GM18502 (cell line): ENCODE measurements at regions not wholly inside any gene's neighbourhood (a gene's known extent, or its start where the extent isn't known, plus 50 kb on each side); places are given as distances from the start of the nearest gene placed in this dataset.
A peak's percentile ranks its signal among the peaks of the same experiment; 100 is the strongest.

Experiments
- ATAC-seq: cut with Tn5 transposase; IDR thresholded peaks from one replicate; pipeline ENCODE4 v1.9.1; 2021; ENCODE audit warnings: mild to moderate bottlenecking; ENCODE audit not compliant: unreplicated experiment, poor library complexity

DNA sequence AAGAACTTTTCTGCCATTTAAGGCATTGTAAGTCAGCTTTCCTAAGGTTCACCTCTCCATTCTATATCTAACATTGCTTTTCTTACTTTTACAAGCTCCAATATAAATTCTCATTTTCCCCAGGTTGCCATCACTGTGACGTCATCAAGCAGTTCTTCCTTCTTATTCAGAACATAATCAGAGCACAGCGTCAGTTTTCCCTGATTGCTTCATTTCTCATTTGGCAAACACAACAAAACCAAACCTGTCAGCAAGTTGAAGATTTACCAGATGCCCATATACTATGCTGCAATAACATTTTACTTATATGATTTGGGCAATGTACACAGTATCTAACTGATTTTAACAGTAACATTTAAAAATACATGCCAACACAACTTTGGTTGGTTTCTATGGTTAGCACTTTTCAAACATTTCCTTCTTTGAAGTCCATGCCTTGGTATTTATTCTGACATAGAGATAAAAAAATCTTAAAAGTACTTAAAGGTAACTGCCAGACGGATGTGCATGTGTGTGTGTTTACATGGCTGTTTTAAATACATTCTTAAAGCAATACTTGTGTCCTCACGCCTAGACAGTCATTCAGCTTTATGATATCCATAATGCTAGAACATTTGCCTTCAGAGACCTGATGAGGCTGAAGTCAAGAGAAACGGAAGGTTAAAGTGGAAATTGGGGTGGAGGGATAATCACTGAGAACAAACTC, 264.0 kb downstream of the KLF12 start:
- no peak for ATAC-seq

DNA sequence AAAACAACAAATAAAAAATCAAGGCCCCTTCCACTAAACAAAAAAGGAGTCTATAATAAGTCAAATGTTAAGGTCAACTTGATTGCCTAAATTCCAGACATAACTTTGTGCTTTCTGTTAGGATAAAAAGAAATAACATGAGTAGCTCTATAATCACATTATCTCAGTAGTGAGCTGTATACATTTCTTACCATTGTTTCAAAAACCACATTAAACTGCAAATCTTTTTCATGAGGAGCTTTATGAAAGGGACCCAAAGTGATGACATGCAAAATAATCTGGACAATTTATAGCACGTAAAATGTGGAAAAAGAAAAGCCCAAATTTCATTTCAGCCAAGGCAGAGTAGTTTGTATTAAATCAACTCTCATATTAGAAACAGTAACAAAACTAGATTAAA, 269.2 kb downstream of the KLF12 start:
- ATAC-seq = no peak

DNA sequence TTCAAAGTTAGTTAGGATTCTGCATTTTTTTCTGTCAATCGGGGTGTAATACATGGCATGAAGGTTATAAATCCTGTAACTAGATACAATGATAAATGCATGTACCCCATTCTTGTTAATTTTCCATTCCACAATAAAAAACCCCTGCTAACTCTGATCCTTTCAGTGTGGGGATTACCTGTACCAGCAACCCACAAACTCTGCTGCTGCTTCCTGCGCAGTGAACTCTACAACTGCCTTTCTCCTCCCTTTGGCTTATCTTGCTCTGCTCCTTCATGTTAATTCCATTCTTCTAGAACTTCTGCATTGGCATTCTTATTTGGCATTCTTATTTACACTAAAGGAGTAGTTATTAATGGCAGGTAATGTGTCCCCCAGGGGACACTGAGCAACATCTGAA, 273.1 kb downstream of the KLF12 start:
- no peak for ATAC-seq

DNA sequence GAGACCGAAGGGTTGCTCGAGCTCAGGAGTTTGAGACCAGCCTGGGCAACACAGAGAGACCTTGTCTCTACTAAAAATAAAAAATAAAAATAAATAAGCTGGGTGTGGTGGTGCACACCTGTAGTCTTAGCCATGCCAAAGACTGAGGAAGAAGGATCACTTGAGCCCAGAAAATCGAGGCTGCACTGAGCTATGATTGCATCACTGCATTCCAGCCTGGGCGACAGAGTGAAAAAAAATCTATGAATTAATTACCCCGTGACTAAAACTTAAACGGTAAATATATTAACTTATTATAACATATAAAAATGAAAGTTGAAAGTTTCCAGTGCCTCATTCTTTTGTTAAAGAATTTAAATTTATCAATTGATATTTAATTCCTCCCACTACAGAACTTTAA, 273.7 kb downstream of the KLF12 start:
- ATAC-seq = no peak

DNA sequence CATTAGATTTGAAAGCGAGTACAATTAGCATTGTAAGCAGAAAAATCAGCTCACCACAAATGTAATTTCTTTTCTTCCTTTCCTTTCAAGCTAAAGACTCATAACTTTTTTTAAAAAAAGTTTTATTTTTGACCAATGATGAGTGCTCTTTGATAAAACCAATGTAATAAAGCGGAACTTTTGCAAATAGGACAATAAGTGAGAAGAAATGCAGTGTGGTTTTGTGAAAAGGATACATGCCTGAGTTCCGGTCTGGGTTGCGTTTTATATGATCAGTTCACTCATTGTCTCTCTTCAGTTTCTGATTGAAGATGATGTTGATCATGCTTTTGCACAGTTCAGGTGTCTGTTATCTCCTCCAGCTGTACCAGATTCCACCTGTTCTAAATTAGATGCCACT, 274.4 kb downstream of the KLF12 start:
- no peak for ATAC-seq

DNA sequence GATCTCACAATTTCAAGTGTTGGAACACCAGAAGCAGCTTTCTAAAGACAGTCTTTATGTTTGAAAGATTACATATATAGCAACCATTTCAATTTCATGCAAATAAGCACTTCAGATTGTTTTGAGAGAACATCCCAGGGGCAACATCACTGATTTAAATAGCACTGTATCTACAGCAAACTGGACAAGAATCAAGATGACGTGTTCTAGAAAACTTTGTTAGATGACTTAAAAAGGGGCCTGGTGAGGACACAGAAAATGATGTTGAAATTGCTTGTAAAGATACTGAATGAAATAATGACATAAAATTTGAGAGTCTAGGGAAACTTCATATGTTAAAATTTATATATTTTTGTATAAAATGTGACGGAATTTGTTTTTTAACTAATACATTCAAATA, 277.1 kb downstream of the KLF12 start:
- no peak for ATAC-seq

DNA sequence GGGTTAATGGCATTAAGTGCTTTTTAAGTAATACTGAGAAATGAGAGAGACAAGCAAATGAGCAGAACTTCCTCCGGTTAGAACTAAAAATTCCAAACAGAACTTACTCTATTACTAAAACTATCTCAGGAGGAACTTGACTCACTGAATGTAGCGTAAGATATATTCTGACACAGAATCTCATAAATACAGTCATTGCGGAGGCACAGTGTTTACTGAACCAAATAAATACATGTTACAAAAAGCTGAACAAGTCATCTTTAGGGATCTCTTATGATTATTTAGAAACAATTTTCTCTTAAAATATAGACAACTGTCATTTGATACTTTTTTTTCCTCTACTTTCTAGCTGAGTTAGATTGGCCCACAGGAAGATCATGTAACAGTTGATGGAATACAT, 283.1 kb downstream of the KLF12 start:
- ATAC-seq = peak; percentile 65

DNA sequence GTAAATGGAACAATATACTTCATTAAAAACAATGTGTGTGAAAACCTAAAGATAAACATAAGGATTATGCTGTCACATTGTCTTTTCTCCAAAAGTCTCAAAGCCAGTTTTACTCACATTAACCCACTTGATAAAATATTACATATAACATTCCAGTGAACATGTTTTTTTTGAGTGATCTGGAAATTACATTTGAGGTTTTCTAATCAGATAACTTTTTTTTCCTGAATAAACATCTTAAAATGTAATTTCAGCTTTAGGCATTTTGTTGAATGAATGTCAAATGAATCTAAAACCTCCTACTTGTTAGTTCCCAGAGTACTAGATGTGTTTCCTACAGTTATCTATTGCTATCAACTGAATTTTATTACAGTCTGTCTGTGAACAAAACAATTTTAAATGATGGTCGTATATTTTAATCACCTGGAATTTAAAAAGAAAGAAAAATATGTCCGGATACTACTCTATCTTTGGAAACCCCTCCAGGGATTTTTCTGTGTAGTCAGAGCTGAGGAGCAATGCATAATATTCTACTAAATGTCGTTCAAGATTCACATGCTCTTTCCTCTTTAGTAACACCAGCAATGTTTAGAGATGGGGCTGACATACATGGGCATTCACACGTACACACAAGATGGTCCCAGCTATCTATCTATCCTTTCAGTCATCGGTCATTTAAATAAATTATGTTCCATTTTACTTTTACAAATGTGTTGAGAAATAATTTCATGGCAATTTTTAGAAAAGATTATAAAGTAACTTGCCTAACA, 283.9 kb downstream of the KLF12 start:
- no peak for ATAC-seq

DNA sequence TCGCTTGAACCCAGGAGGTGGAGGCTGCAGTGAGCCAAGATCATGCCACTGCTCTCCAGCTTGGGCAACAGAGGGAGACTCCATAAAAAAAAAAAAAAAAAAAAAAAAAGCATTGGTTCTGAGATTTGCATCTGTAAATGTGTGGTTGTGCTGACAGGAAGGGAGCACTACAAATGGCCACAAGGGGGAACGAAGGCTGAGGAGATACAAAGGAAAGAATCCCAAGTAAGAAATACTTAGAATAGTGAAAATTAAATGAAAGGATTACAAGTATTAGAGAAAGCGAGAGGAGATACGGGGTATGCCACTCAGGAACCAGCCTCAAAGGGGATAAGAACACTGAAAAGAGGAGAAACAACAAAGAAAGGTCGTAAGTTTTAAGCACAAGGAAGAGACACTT, 284.9 kb downstream of the KLF12 start:
- peak; percentile 46 for ATAC-seq

DNA sequence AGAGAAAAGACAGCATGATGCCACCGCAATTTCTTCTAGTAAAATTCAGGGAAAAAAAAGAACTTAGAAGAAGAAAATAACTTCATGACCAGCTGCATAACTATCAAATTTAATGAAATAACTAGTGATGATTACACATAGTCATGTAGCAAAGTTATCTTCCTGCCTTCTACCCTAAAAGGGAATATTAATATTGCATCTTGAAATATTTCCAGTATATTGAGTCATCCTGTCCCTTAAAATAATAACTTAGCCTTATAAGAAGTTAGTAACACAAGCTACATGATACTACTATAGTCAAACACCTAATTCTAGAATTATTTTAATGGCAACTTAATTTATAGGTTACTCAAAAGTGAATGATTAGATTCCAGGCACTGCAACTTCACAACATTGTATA, 289.2 kb downstream of the KLF12 start:
- ATAC-seq = no peak

DNA sequence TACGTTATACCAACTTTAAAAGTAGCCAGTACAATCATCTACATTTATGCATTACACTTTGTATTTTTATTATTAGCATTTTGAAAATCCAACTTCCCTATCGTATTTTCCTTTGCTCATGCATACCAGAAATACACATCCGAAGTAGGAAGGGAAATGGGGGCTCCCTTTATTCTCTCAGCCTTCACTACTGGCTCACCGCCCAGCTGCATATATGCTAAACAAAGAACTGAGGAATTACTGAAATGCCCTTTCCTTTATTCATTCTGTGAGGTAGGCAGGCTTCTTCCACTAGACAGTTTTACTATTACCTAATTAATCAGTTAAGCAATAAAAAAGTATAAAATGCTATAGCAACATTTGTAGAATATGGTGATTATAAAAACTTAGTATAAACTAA, 291.6 kb downstream of the KLF12 start:
- ATAC-seq = no peak

DNA sequence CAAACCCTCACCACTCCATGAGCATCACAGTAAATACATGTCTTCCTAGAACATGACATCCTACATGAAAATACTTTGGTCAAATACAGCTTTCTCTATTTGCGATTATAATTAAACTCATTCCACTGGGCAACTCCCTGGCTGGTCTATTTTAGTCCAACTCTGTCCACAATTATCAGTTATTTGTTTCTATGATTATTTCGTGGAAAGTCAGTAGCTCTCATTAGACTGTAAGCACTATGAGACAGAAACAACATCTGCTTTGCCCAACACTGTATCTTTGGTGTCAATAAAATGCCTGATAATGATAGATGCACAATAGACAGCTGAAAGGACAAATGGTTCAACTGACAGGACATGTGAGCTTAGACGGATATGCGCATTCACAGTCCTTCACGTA, 292.0 kb downstream of the KLF12 start:
- ATAC-seq = no peak

DNA sequence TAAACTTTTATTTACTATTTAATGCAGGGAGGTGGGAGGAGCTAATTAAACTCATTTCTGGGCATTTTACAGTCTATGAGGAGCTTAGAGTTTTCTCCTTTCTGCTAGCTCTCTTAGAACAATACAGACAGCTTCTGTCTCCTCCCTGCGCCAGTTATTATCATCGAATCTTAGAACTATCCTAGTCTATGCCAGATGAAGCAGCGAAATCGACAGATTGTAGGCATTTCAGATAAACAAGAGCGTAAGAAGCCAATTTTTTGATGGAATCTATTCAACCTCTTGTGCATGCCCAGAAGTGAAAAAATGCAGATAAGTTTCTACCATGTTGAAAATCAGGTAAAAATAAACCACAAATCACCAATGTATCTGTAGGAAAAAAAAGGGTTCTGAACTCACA, 297.1 kb downstream of the KLF12 start:
- ATAC-seq = no peak

DNA sequence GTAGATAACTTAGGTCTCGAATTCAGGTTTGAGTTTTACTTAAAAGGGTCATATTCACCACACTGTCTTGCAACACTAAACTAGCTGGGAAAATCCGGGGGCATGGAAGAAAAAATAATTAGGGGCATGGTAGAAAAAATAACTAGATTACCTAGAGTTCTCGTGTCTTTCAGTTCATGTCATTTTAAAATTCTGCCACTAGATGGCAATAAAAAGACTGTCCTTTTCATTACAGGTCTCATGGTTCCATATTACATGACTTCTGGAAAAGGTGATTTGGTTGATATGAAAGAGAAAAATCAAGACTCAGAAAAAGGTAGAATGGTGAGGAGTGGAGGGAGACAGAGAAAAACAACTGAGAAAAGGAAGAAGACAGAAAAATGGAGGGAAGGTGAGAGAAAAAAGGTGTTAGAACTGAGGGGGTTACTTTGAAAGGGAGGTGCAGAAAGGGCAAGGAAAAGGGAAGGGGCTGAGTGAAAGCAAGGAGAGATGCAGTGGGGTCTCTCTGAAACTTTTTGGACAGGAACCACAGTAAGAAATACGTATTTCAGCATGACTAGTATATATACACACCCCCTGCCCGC, 299.0 kb downstream of the KLF12 start:
- peak; percentile 72 for ATAC-seq

DNA sequence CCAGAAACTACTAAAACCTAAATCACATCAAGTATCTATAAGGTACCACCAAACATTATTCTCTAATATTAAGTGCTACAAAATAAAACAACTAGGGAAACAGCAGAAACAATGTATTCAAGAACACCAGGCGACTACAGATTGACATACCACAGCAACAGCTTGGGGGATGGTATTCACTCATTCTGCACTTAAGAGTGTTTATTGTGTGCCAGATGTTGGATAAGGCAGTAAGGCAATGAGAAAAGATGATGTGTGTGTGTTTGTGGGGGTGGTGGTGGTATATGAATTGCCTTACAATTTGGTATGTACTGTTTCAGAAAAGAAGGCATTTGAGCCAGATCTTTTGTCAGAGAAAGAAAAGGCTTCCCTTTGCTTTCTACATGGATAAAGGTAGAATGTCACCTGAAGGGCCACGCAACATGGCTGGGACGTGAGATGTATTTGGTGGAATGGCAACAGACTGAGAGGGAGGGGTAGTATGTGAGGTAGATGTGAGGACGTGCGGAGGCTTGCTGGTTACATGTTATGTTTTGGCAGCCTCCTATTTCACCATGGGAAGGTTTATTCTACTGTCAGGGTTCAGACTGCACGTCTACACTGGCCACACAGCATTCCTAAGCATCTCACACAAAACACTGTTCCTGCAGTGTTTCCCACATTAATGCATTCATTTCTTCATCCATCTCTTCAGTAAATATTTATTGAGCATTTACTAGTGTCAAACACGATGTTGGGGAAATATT, 300.7 kb downstream of the KLF12 start:
- ATAC-seq = no peak

DNA sequence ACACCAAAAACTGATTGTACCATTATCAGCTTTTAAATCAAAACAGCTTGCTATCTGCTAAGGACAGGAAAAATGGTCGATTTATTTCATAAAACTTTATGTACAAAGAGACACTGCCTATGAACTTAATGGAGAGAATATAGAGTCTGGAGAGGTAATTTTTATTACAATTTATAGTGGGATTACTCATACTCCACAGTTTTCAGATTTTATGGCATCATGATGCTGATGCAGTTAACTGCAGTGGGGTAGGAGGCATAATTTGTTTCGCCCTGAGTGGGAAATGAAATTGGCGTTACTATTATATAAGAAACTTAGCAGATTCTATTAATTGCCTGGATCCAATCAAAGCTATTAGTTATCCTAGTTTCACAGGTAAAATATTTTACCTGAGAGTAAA, 301.4 kb downstream of the KLF12 start:
- no peak for ATAC-seq

DNA sequence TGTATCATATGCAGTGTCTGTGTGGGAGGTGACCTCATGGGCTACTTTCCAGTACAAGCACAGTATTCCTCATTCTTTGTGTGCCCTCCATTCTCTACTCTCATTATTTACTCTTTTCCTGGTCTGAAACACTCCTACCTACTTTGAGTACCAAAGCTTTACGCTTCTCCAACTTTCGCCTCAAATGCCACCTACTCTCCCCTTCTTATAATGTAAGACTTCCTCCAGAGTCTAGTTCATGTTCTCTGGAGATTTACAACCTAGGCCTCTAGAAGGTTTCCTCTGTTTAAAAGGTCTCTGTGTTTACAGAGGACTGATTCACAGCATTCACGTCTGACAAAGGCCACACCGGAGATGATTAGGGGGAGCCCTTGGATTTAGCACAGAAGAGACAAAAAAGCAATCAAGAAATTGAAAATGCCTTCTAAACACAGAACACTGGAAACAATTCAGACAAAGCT, 302.0 kb downstream of the KLF12 start:
- no peak for ATAC-seq

DNA sequence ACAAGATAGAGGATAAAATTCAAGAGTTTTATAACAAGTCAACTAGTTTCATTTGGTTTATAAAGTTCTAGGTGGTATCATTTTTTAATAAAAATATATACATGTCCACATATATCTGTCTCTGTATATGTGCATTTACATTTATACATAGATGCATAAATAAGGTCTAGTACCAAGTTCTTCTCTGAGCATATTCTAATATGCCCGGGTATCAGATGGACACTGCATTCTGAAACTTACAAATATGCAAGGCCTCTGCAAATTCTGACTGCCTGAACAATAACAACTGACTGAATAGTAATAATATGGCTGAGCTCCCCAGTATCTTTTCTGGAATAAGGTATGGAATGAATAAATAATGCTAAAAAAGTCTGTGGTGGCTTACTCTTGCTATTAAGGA, 304.8 kb downstream of the KLF12 start:
- no peak for ATAC-seq

DNA sequence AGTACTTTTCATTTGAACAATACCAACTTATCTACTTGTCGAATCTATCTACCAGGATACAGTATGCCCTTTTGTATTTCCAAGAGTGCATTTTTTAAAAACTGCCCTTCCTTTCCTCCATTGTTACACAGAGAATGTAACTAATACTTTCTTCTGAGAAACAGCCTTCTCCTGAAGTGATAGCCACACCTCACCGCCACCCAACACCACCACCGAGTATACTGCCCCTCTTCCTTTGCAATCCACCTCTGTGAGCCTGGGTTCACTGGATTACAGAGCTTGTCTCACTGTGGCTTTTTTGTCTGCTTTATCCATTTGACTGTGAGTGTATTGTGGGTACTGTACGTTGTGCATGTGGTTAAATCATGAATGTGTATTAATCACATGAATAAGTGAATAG, 305.4 kb downstream of the KLF12 start:
- no peak for ATAC-seq

DNA sequence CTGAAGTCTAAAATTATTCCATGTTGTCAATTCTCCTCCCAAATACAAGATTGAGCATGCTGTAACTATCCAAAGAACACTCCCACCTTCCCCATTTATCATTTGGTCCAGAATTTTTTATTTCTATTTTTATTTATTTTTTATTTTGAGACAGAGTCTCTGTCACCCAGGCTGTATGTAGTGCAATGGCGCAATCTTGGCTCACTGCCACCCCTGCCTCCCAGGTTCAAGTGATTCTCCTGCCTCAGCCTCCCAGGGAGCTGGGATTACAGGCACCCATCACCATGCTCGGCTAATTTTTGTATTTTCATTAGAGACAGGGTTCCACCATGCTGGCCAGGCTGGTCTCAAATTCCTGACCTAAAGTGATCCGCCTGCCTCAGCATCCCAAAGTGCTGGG, 306.8 kb downstream of the KLF12 start:
- no peak for ATAC-seq

DNA sequence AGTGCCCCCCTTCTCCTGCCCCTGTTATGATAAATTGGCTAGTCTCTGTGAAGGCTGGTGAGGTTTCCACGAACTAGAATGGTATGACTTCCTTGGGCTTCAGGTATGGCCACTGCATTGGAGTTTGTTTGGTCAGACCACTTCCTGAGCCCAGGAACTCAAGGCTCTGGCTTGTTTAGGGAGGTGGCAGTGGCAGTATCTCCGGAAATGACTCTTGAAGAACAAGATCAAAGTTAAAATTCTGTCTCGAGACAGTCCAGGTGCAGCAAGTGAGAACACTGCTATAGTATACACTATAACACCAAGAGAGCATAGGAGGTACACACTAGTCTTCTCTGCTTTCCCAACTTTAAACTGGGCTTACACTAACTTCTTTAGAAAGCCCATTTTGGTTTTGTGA, 309.1 kb downstream of the KLF12 start:
- ATAC-seq = no peak
